Cardiac fibroblast (primary cell): ENCODE measurements at regions not wholly inside any gene's neighbourhood (a gene's known extent, or its start where the extent isn't known, plus 50 kb on each side); places are given as distances from the start of the nearest gene placed in this dataset.

ENCODE experiments used
- DNase-seq, 2 donors: peaks; one replicate each; pipeline versions ENCODE4 v3.0.0 to v3.0.0-alpha.2; 2010; ENCODE audit warnings: low read depth in 2 of 2
- H3K4me3 ChIP-seq, 2 donors: replicated peaks in 1 of 2; 1 replicate in 1 of 2; 2 replicates in 1 of 2; pipeline ENCODE4 v1.5.1; 2011; ENCODE audit warnings: low read depth in 2 of 2, low read length in 2 of 2, mild to moderate bottlenecking in 2 of 2, moderate library complexity in 1 of 2
- CTCF ChIP-seq: IDR thresholded peaks from one replicate; pipeline ENCODE4 v1.5.1; 2011; ENCODE audit warnings: low read depth, mild to moderate bottlenecking, low read length, inconsistent platforms

GRCh38 chrX:7647831-7648230 is 195.1 kb upstream of the VCX start:
- no peak overlapping the region for H3K4me3 ChIP-seq
- DNase-seq: no peak
- TF ChIP-seq CTCF: no peak

- no peak for TF ChIP-seq CTCF
- DNase-seq: no peak
- no peak overlapping the region for H3K4me3 ChIP-seq
Observed at GRCh38 chrX:7641141-7641540, 201.8 kb upstream of the VCX start.

GRCh38 chrX:7640392-7640791 is 202.6 kb upstream of the VCX start:
- no peak for TF ChIP-seq CTCF
- DNase-seq: no peak
- no peak overlapping the region for H3K4me3 ChIP-seq

GRCh38 chrX:7638078-7638710 is 204.8 kb upstream of the VCX start:
- TF ChIP-seq CTCF: no peak
- DNase-seq: no peak
- no peak overlapping the region for H3K4me3 ChIP-seq

GRCh38 chrX:7637066-7637465 is 205.9 kb upstream of the VCX start:
- H3K4me3 ChIP-seq: no peak overlapping the region
- no peak for DNase-seq
- TF ChIP-seq CTCF: no peak

GRCh38 chrX:7635604-7636003 is 207.4 kb upstream of the VCX start:
- TF ChIP-seq CTCF: no peak
- no peak for DNase-seq
- H3K4me3 ChIP-seq: no peak overlapping the region

- TF ChIP-seq CTCF: no peak
- DNase-seq: no peak
- no peak overlapping the region for H3K4me3 ChIP-seq
Observed at GRCh38 chrX:7620560-7620959, 222.4 kb upstream of the VCX start.
